Cardiac muscle cell (in vitro differentiated cells and primary cell): ENCODE measurements at regions not wholly inside any gene's neighbourhood (a gene's known extent, or its start where the extent isn't known, plus 50 kb on each side); places are given as distances from the start of the nearest gene placed in this dataset.

Source experiments
- DNase-seq, 2 donors: peaks; one replicate each; pipeline versions ENCODE4 v3.0.0 to v3.0.0-alpha.2; 2010 to 2017; ENCODE audit warnings: low read depth in 1 of 2, low spot score in 1 of 2
- H3K27ac ChIP-seq: fragments of 200-600 bp; sonication (generic); 2 replicates; pipeline ENCODE4 v1.5.1; 2016
- H3K27me3 ChIP-seq: fragments of 200-600 bp; sonication (generic); 2 replicates; pipeline ENCODE4 v1.6.0; 2016; ENCODE audit warnings: control low read depth
- H3K36me3 ChIP-seq: fragments of 200-600 bp; sonication (generic); 2 replicates; pipeline ENCODE4 v1.5.1; 2016; ENCODE audit warnings: control low read depth
- H3K4me1 ChIP-seq: fragments of 200-600 bp; sonication (generic); 2 replicates; pipeline ENCODE4 v1.8.1; 2017; ENCODE audit warnings: low read depth, mild to moderate bottlenecking, mixed run types
- H3K4me3 ChIP-seq: fragments of 200-600 bp; sonication (generic); 2 replicates; pipeline ENCODE4 v1.5.1; 2016; ENCODE audit warnings: mild to moderate bottlenecking
- H3K9me3 ChIP-seq: fragments of 200-600 bp; sonication (generic); 2 replicates; pipeline ENCODE4 v1.5.1; 2017; ENCODE audit warnings: low read depth, mild to moderate bottlenecking, control low read depth
- CTCF ChIP-seq: IDR thresholded peaks from 2 replicates; pipeline ENCODE4 v1.5.1; 2012; ENCODE audit warnings: low read depth, mild to moderate bottlenecking, low read length

DNA sequence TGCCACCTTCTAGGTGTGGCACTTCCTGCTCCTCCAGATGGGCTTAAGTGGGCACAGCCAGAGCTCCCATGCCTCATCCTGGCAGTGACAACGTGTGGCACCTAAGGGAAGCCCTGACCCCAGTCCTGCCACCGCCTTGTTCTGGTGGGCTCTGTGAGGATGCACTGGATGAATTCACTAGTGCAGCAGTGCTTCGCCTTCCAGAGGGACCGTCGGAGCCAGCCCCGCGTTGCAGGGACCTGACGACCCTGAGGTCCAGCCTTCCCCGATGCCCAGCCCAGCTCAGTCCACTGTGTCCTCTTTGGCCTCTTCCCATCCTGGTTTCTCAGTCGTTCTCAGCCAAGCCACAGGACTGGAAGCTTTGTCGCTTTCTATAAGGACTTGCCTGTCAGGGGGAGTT lies 399.8 kb downstream of the SEC14L1 start:
- no peak for TF ChIP-seq CTCF
- Histone ChIP-seq H3K27me3 (no peaks in the 10 kb centered on the region), H3K27ac (peak overlapping the region; percentile 90), H3K4me1 (peaks cover 35% of the 10 kb centered on the region), H3K36me3 (no peaks in the 10 kb centered on the region), H3K4me3 (no peak overlapping the region), H3K9me3 (no peaks in the 10 kb centered on the region)
- no peak for DNase-seq

DNA sequence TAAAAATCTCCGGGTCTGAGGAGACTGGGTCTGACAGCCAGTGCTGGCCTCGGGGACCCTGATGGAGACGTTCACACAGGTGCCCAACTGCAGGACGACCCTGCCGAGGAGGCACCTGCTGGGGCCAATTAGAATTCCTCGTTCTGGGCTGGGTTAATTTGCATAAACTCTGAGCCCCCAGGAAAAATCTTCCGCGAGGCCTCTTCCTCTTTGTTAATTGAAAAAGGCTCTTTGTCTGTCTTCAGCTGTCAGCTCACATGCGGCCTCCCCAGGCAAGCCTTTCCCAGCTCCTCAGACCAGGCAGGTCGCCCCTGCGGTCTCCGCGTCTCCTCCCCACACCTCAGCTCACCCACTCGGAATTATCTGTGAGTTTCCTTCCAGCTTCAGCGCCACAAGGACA lies 400.2 kb downstream of the SEC14L1 start:
- H3K4me3 ChIP-seq, result no peak overlapping the region
- no peaks in the 10 kb centered on the region for H3K27me3 ChIP-seq
- no peaks in the 10 kb centered on the region for H3K9me3 ChIP-seq
- DNase-seq, result peak in 1 of 2 donors; percentile 15
- peak overlapping the region; percentile 90 for H3K27ac ChIP-seq
- no peaks in the 10 kb centered on the region for H3K36me3 ChIP-seq
- no peak for TF ChIP-seq CTCF
- peaks cover 35% of the 10 kb centered on the region for H3K4me1 ChIP-seq

- Histone ChIP-seq H3K27me3 (no peaks in the 10 kb centered on the region), H3K4me3 (peak overlapping the region; percentile 9), H3K4me1 (peaks cover 35% of the 10 kb centered on the region), H3K36me3 (no peaks in the 10 kb centered on the region), H3K27ac (peak overlapping the region; percentile 90), H3K9me3 (no peaks in the 10 kb centered on the region)
- peak; percentile 55 to 84 for DNase-seq
- no peak for TF ChIP-seq CTCF
Measured at GRCh38 chr17:77542011-77542410, 401.2 kb downstream of the SEC14L1 start.

DNA sequence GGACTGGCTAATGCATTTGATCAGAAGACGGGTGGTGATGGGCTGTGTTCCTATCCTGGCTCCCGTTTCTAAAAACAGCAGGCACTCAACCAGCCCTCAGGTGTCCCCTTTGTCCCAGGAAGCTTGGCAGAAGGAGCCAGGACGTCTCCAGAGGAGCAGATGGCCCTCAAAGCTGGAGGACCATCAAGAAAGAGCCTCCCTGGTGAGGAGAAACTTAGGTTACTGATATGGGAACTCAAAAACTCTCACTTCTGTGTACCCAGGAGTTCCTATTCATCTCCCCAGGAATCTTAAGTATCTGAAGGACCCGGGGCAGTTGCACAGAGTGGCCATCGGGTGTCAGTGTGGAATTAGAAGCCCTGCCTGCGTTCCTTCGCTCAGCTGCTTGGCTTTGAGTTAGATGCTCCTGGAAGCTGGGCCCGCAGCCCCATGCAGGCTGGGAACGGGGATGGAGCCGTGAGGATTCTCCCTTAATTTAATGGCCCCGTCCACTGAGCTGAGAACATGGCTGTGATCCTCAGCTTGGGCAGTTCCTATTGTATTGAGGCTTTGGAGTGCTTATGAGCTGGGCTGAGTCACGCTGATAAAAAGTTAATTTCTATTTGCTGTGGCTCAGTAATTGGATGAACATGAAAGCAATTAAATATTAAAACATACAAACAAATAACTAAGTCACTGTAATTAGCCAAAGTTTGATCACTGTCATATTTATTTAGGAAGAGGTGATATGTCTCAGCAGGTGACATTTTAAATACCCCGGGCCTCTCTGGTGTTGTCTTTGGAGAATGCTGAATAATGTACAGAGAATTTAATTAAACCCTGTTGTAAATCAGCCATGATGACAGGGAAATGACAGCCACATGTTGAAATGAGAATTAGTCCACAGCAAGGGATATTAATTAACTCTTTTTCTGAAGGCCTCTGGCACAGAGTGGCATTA lies 402.1 kb downstream of the SEC14L1 start:
- Histone ChIP-seq H3K36me3 (no peaks in the 10 kb centered on the region), H3K4me1 (peaks cover 35% of the 10 kb centered on the region), H3K4me3 (peak overlapping the region; percentile 9), H3K9me3 (no peaks in the 10 kb centered on the region), H3K27me3 (no peaks in the 10 kb centered on the region), H3K27ac (peak overlapping the region; percentile 90)
- peak; percentile 96 for TF ChIP-seq CTCF
- DNase-seq, result peak; percentile 90 to 94

GRCh38 chr17:77543801-77544200 lies 403.0 kb downstream of the SEC14L1 start:
- Histone ChIP-seq H3K27me3 (no peaks in the 10 kb centered on the region), H3K4me3 (no peak overlapping the region), H3K9me3 (no peaks in the 10 kb centered on the region), H3K36me3 (no peaks in the 10 kb centered on the region), H3K4me1 (peaks cover 35% of the 10 kb centered on the region), H3K27ac (peak overlapping the region; percentile 90)
- no peak for DNase-seq
- no peak for TF ChIP-seq CTCF
